ENCODE measurements at regions not wholly inside any gene's neighbourhood (a gene's known extent, or its start where the extent isn't known, plus 50 kb on each side); places are given as distances from the start of the nearest gene placed in this dataset.

- WGBS (ENCODE audit: insufficient coverage, low lambda C conversion rate): no CpG with 5 or more reads among the region's 6 CpGs
- H3K4me1 ChIP-seq (ENCODE audit: control insufficient read depth, insufficient read depth, low read length): no peaks in the 10 kb centered on the region
- H3K36me3 ChIP-seq (ENCODE audit: control insufficient read depth, insufficient read depth, low read length): no peaks in the 10 kb centered on the region
- no peaks in the 10 kb centered on the region for H3K27me3 ChIP-seq (ENCODE audit: control insufficient read depth, insufficient read depth, low read length)
- no peaks in the 10 kb centered on the region for H3K9me3 ChIP-seq (ENCODE audit: control insufficient read depth, low read depth, low read length)
- no peak overlapping the region for H3K4me3 ChIP-seq (ENCODE audit: low read length)
- H3K27ac ChIP-seq (ENCODE audit: low read length): no peak overlapping the region
- no peak for DNase-seq
These were observed 114.9 kb downstream of the C11orf91 start for GRCh38 chr11:33585586-33586209.

GRCh38 chr11:33582636-33583325, 117.8 kb downstream of the C11orf91 start:
- WGBS (ENCODE audit: insufficient coverage, low lambda C conversion rate): 100% methylated on average over 1 of the region's 4 CpGs
- DNase-seq: no peak
- H3K4me1 ChIP-seq (ENCODE audit: control insufficient read depth, insufficient read depth, low read length): no peaks in the 10 kb centered on the region

GRCh38 chr11:33579101-33579500, 121.5 kb downstream of the C11orf91 start:
- WGBS (ENCODE audit: insufficient coverage, low lambda C conversion rate): 100% methylated on average over 2 of the region's 4 CpGs

More at GRCh38 chr11:33582636-33583325, 117.8 kb downstream of the C11orf91 start:
- H3K36me3 ChIP-seq (ENCODE audit: control insufficient read depth, insufficient read depth, low read length): no peaks in the 10 kb centered on the region
- no peaks in the 10 kb centered on the region for H3K9me3 ChIP-seq (ENCODE audit: control insufficient read depth, low read depth, low read length)
- H3K4me3 ChIP-seq (ENCODE audit: low read length): no peak overlapping the region
- H3K27me3 ChIP-seq (ENCODE audit: control insufficient read depth, insufficient read depth, low read length): no peaks in the 10 kb centered on the region
- no peak overlapping the region for H3K27ac ChIP-seq (ENCODE audit: low read length)

GRCh38 chr11:33577204-33577603, 123.4 kb downstream of the C11orf91 start:
- Histone ChIP-seq H3K4me3 (ENCODE audit: low read length) (no peak overlapping the region), H3K9me3 (ENCODE audit: control insufficient read depth, low read depth, low read length) (no peaks in the 10 kb centered on the region), H3K4me1 (ENCODE audit: control insufficient read depth, insufficient read depth, low read length) (no peaks in the 10 kb centered on the region), H3K27me3 (ENCODE audit: control insufficient read depth, insufficient read depth, low read length) (peaks cover 5% of the 10 kb centered on the region), H3K27ac (ENCODE audit: low read length) (no peak overlapping the region), H3K36me3 (ENCODE audit: control insufficient read depth, insufficient read depth, low read length) (no peaks in the 10 kb centered on the region)
- DNase-seq: no peak
- 88% methylated on average over 5 of the region's 6 CpGs for WGBS (ENCODE audit: insufficient coverage, low lambda C conversion rate)

More at GRCh38 chr11:33579101-33579500, 121.5 kb downstream of the C11orf91 start:
- DNase-seq: no peak
- Histone ChIP-seq H3K4me1 (ENCODE audit: control insufficient read depth, insufficient read depth, low read length) (no peaks in the 10 kb centered on the region), H3K27ac (ENCODE audit: low read length) (no peak overlapping the region), H3K27me3 (ENCODE audit: control insufficient read depth, insufficient read depth, low read length) (peaks cover 5% of the 10 kb centered on the region), H3K36me3 (ENCODE audit: control insufficient read depth, insufficient read depth, low read length) (no peaks in the 10 kb centered on the region), H3K9me3 (ENCODE audit: control insufficient read depth, low read depth, low read length) (no peaks in the 10 kb centered on the region), H3K4me3 (ENCODE audit: low read length) (no peak overlapping the region)

GRCh38 chr11:33575311-33575710, 125.3 kb downstream of the C11orf91 start:
- Histone ChIP-seq H3K4me1 (ENCODE audit: control insufficient read depth, insufficient read depth, low read length) (no peaks in the 10 kb centered on the region), H3K27me3 (ENCODE audit: control insufficient read depth, insufficient read depth, low read length) (peaks cover 5% of the 10 kb centered on the region), H3K9me3 (ENCODE audit: control insufficient read depth, low read depth, low read length) (no peaks in the 10 kb centered on the region), H3K4me3 (ENCODE audit: low read length) (no peak overlapping the region), H3K27ac (ENCODE audit: low read length) (no peak overlapping the region), H3K36me3 (ENCODE audit: control insufficient read depth, insufficient read depth, low read length) (no peaks in the 10 kb centered on the region)
- no peak for DNase-seq
- WGBS (ENCODE audit: insufficient coverage, low lambda C conversion rate): 60% methylated on average over 1 of the region's 5 CpGs

- no peaks in the 10 kb centered on the region for H3K36me3 ChIP-seq (ENCODE audit: control insufficient read depth, insufficient read depth, low read length)
- 80% methylated on average over 1 of the region's 7 CpGs for WGBS (ENCODE audit: insufficient coverage, low lambda C conversion rate)
- no peaks in the 10 kb centered on the region for H3K4me1 ChIP-seq (ENCODE audit: control insufficient read depth, insufficient read depth, low read length)
- H3K27me3 ChIP-seq (ENCODE audit: control insufficient read depth, insufficient read depth, low read length): peaks cover 5% of the 10 kb centered on the region
- H3K27ac ChIP-seq (ENCODE audit: low read length): no peak overlapping the region
- H3K9me3 ChIP-seq (ENCODE audit: control insufficient read depth, low read depth, low read length): no peaks in the 10 kb centered on the region
- H3K4me3 ChIP-seq (ENCODE audit: low read length): no peak overlapping the region
- no peak for DNase-seq
These were observed 126.3 kb downstream of the C11orf91 start for GRCh38 chr11:33574331-33574730.

- H3K27me3 ChIP-seq (ENCODE audit: control insufficient read depth, insufficient read depth, low read length): no peaks in the 10 kb centered on the region
- H3K27ac ChIP-seq (ENCODE audit: low read length): no peak overlapping the region
- no CpG with 5 or more reads among the region's 4 CpGs for WGBS (ENCODE audit: insufficient coverage, low lambda C conversion rate)
- no peaks in the 10 kb centered on the region for H3K36me3 ChIP-seq (ENCODE audit: control insufficient read depth, insufficient read depth, low read length)
- no peak overlapping the region for H3K4me3 ChIP-seq (ENCODE audit: low read length)
- no peaks in the 10 kb centered on the region for H3K4me1 ChIP-seq (ENCODE audit: control insufficient read depth, insufficient read depth, low read length)
- DNase-seq: no peak
- no peaks in the 10 kb centered on the region for H3K9me3 ChIP-seq (ENCODE audit: control insufficient read depth, low read depth, low read length)
These were observed 131.3 kb downstream of the C11orf91 start for GRCh38 chr11:33569333-33569732.

GRCh38 chr11:33567004-33567403, 133.6 kb downstream of the C11orf91 start:
- Histone ChIP-seq H3K27me3 (ENCODE audit: control insufficient read depth, insufficient read depth, low read length) (no peaks in the 10 kb centered on the region), H3K4me3 (ENCODE audit: low read length) (no peak overlapping the region), H3K27ac (ENCODE audit: low read length) (no peak overlapping the region), H3K4me1 (ENCODE audit: control insufficient read depth, insufficient read depth, low read length) (no peaks in the 10 kb centered on the region), H3K36me3 (ENCODE audit: control insufficient read depth, insufficient read depth, low read length) (no peaks in the 10 kb centered on the region), H3K9me3 (ENCODE audit: control insufficient read depth, low read depth, low read length) (no peaks in the 10 kb centered on the region)
- WGBS (ENCODE audit: insufficient coverage, low lambda C conversion rate): no CpG with 5 or more reads among the region's 1 CpG
- no peak for DNase-seq

- no peaks in the 10 kb centered on the region for H3K9me3 ChIP-seq (ENCODE audit: control insufficient read depth, low read depth, low read length)
- H3K27ac ChIP-seq (ENCODE audit: low read length): no peak overlapping the region
- no peaks in the 10 kb centered on the region for H3K4me1 ChIP-seq (ENCODE audit: control insufficient read depth, insufficient read depth, low read length)
- no peak overlapping the region for H3K4me3 ChIP-seq (ENCODE audit: low read length)
- no peaks in the 10 kb centered on the region for H3K36me3 ChIP-seq (ENCODE audit: control insufficient read depth, insufficient read depth, low read length)
- H3K27me3 ChIP-seq (ENCODE audit: control insufficient read depth, insufficient read depth, low read length): no peaks in the 10 kb centered on the region
- no peak for DNase-seq
- WGBS (ENCODE audit: insufficient coverage, low lambda C conversion rate): no CpG with 5 or more reads among the region's 7 CpGs
These were observed 135.7 kb downstream of the C11orf91 start for GRCh38 chr11:33564856-33565453.

GRCh38 chr11:33560729-33561128, 139.9 kb downstream of the C11orf91 start:
- WGBS (ENCODE audit: insufficient coverage, low lambda C conversion rate): 72% methylated on average over 3 of the region's 4 CpGs
- Histone ChIP-seq H3K27ac (ENCODE audit: low read length) (no peak overlapping the region), H3K4me3 (ENCODE audit: low read length) (no peak overlapping the region), H3K4me1 (ENCODE audit: control insufficient read depth, insufficient read depth, low read length) (no peaks in the 10 kb centered on the region), H3K27me3 (ENCODE audit: control insufficient read depth, insufficient read depth, low read length) (no peaks in the 10 kb centered on the region), H3K36me3 (ENCODE audit: control insufficient read depth, insufficient read depth, low read length) (no peaks in the 10 kb centered on the region), H3K9me3 (ENCODE audit: control insufficient read depth, low read depth, low read length) (no peaks in the 10 kb centered on the region)
- DNase-seq: no peak

Data from large intestine (tissue), 3 donors.